Uterus (tissue), 3 donors: ENCODE measurements at regions not wholly inside any gene's neighbourhood (a gene's known extent, or its start where the extent isn't known, plus 50 kb on each side); places are given as distances from the start of the nearest gene placed in this dataset.

Experiments
- DNase-seq, 2 donors: peaks; one replicate each; pipeline ENCODE4 v3.0.0-alpha.2; 2019 to 2020
- H3K27ac ChIP-seq, 2 donors: fragments of 200-600 bp; sonication (generic); 1 replicate in 1 of 2; 2 replicates in 1 of 2; pipeline ENCODE4 v1.5.1; 2016 to 2018
- H3K27me3 ChIP-seq, 2 donors: fragments of 200-600 bp; sonication (generic); one replicate each; pipeline ENCODE4 v1.5.1; 2018 to 2019; ENCODE audit warnings: control low read depth in 1 of 2
- H3K36me3 ChIP-seq, 2 donors: fragments of 200-600 bp; sonication (generic); one replicate each; pipeline ENCODE4 v1.5.1; 2019; ENCODE audit warnings: control low read depth in 1 of 2
- H3K4me1 ChIP-seq, 2 donors: fragments of 200-600 bp; sonication (generic); one replicate each; pipeline ENCODE4 v1.5.1; 2018 to 2019; ENCODE audit warnings: control low read depth in 1 of 2
- H3K4me3 ChIP-seq, 2 donors: fragments of 200-600 bp; sonication (generic); 1 replicate in 1 of 2; 2 replicates in 1 of 2; pipeline ENCODE4 v1.5.1; 2018 to 2019; ENCODE audit warnings: mild to moderate bottlenecking in 1 of 2
- H3K9me3 ChIP-seq, 2 donors: fragments of 200-600 bp; sonication (generic); one replicate each; pipeline ENCODE4 v1.5.1; 2019; ENCODE audit warnings: control low read depth in 1 of 2
- CTCF ChIP-seq, 4 experiments: fragments of 200-600 bp in 2 of 4; fragments of 450-650 bp in 2 of 4; sonication (generic) in 2 of 4; IDR thresholded peaks; one replicate each; pipeline ENCODE4 v1.5.1; 2016 to 2019; ENCODE audit warnings: antibody characterized with exemption in 4 of 4, mild to moderate bottlenecking in 2 of 4, moderate library complexity in 1 of 4
- POLR2A ChIP-seq, 2 donors: fragments of 450-650 bp; IDR thresholded peaks; one replicate each; pipeline ENCODE4 v1.6.1; 2016; ENCODE audit warnings: antibody characterized with exemption in 2 of 2, mild to moderate bottlenecking in 1 of 2, moderate library complexity in 1 of 2
- intact Hi-C: fragments of 100-400 bp; cut with DNase I; formaldehyde crosslinking; loops from one replicate; pipeline ENCODE4 v1.15.1; 2023; ENCODE audit warnings: low total_unique reads
- donor health status: DM: yes; HTN: yes; CAD: no.

GRCh38 chr2:196224756-196225155, 53.4 kb upstream of the STK17B start:
- Histone ChIP-seq H3K27me3 (no peaks in the 10 kb centered on the region), H3K36me3 (no peaks in the 10 kb centered on the region), H3K4me3 (no peak overlapping the region), H3K27ac (no peak overlapping the region), H3K9me3 (no peaks in the 10 kb centered on the region), H3K4me1 (no peaks in the 10 kb centered on the region)
- DNase-seq: no peak
- TF ChIP-seq POLR2A (IDR thresholded peaks at IDR 0.05): no peak
- TF ChIP-seq CTCF (IDR thresholded peaks at IDR 0.05): no peak
- intact Hi-C loops: no loop called here

GRCh38 chr2:196225213-196225612, 53.8 kb upstream of the STK17B start:
- Histone ChIP-seq H3K4me3 (no peak overlapping the region), H3K36me3 (no peaks in the 10 kb centered on the region), H3K27ac (no peak overlapping the region), H3K27me3 (no peaks in the 10 kb centered on the region), H3K9me3 (no peaks in the 10 kb centered on the region), H3K4me1 (no peaks in the 10 kb centered on the region)
- TF ChIP-seq CTCF (IDR thresholded peaks at IDR 0.05) (no peak), POLR2A (IDR thresholded peaks at IDR 0.05) (no peak)
- DNase-seq: no peak
- intact Hi-C loops: no loop called here

- H3K4me3 ChIP-seq: no peak overlapping the region
- no peak for TF ChIP-seq POLR2A (IDR thresholded peaks at IDR 0.05)
- TF ChIP-seq CTCF (IDR thresholded peaks at IDR 0.05): no peak
- no peak overlapping the region for H3K27ac ChIP-seq
- intact Hi-C loops: no loop called here
- no peaks in the 10 kb centered on the region for H3K27me3 ChIP-seq
- H3K9me3 ChIP-seq: no peaks in the 10 kb centered on the region
- no peaks in the 10 kb centered on the region for H3K4me1 ChIP-seq
- no peaks in the 10 kb centered on the region for H3K36me3 ChIP-seq
- DNase-seq: no peak
Measured at GRCh38 chr2:196226058-196226706, 54.8 kb upstream of the STK17B start.

- Histone ChIP-seq H3K27ac (no peak overlapping the region), H3K36me3 (no peaks in the 10 kb centered on the region), H3K4me3 (no peak overlapping the region), H3K4me1 (no peaks in the 10 kb centered on the region), H3K27me3 (no peaks in the 10 kb centered on the region), H3K9me3 (no peaks in the 10 kb centered on the region)
- no peak for TF ChIP-seq CTCF (IDR thresholded peaks at IDR 0.05)
- no peak for TF ChIP-seq POLR2A (IDR thresholded peaks at IDR 0.05)
- intact Hi-C loops: no loop called here
- DNase-seq: no peak
Measured at GRCh38 chr2:196226707-196227065, 55.3 kb upstream of the STK17B start.

GRCh38 chr2:196229013-196229412, 57.6 kb upstream of the STK17B start:
- intact Hi-C loops: no loop called here
- Histone ChIP-seq H3K27me3 (no peaks in the 10 kb centered on the region), H3K9me3 (no peaks in the 10 kb centered on the region), H3K4me1 (no peaks in the 10 kb centered on the region), H3K36me3 (no peaks in the 10 kb centered on the region), H3K4me3 (no peak overlapping the region), H3K27ac (no peak overlapping the region)
- TF ChIP-seq CTCF (IDR thresholded peaks at IDR 0.05) (no peak), POLR2A (IDR thresholded peaks at IDR 0.05) (no peak)
- DNase-seq: no peak
